ENCODE measurements at regions not wholly inside any gene's neighbourhood (a gene's known extent, or its start where the extent isn't known, plus 50 kb on each side); places are given as distances from the start of the nearest gene placed in this dataset.

DNA sequence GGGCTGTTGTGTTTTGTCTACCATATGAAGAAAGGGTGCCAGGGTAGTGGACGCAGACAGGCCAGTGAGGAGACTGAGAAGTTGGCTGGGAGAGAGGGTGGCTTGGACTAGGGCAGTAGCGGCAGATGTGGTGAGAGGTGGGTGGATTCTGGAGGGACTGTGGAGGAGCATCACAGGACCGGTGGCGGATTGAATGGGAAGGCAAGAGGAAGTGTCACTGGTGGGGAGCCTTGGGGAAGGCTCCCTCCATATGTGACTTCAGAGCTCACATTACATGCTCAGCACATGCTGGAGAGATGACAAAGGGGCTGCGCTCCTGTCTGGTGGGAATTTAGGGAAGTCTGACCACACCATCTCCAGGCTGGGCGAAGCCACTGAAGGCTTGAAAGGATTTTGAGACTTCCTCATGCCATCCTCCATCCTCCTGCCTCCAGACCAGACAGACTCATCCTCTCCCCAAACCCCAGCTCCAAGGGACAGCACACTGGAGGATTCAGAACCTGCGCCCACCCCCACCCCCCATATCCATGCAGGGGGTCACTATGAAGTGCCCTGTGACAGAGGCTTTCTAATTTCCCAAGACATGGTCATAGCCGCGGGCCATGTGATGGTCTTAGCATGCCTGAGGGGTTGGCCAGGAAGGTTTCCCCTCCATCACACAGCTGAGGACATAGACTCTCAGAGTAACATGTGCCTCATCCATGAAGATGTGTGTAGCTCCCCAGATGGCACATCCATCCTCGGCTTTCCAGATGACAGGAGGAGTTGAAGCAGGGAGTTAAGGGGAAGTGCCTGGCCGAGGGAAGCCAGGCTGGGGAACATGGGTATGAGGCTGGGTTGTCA lies 138.8 kb upstream of the WNT4 start:
- no peak overlapping the region for H3K27ac ChIP-seq (ENCODE audit: low read depth, low read length)
- H3K36me3 ChIP-seq (ENCODE audit: control insufficient read depth, low read length) = no peaks in the 10 kb centered on the region
- H3K27me3 ChIP-seq (ENCODE audit: control insufficient read depth, low read length) = no peaks in the 10 kb centered on the region
- no peaks in the 10 kb centered on the region for H4K20me1 ChIP-seq (ENCODE audit: control insufficient read depth, insufficient read depth, low read depth, low read length)
- no peaks in the 10 kb centered on the region for H3F3A ChIP-seq (ENCODE audit: control insufficient read depth, insufficient read depth)
- no peaks in the 10 kb centered on the region for H3K4me1 ChIP-seq (ENCODE audit: control insufficient read depth, low read length)
- no peak overlapping the region for H3K4me3 ChIP-seq (ENCODE audit: low read length)
- no peaks in the 10 kb centered on the region for H3K9me3 ChIP-seq (ENCODE audit: control insufficient read depth, insufficient read depth, low read length)
- TF ChIP-seq EZH2phosphoT487 (IDR thresholded peaks at IDR 0.05; ENCODE audit: borderline replicate concordance, low read length) = no peak
- TF ChIP-seq CTCF (IDR thresholded peaks at IDR 0.05; ENCODE audit: low read depth, low read length, poor library complexity, severe bottlenecking) = no peak
- H3K79me2 ChIP-seq (ENCODE audit: control insufficient read depth, low read length) = no peaks in the 10 kb centered on the region
- H3K4me2 ChIP-seq (ENCODE audit: low read length) = no peak overlapping the region
- no peaks in the 10 kb centered on the region for H3K9me2 ChIP-seq (replicated peaks; ENCODE audit: control insufficient read depth, low read length)

GRCh38 chr1:22282364-22282995 lies 139.6 kb upstream of the WNT4 start:
- no peaks in the 10 kb centered on the region for H3K4me1 ChIP-seq (ENCODE audit: control insufficient read depth, low read length)

DNA sequence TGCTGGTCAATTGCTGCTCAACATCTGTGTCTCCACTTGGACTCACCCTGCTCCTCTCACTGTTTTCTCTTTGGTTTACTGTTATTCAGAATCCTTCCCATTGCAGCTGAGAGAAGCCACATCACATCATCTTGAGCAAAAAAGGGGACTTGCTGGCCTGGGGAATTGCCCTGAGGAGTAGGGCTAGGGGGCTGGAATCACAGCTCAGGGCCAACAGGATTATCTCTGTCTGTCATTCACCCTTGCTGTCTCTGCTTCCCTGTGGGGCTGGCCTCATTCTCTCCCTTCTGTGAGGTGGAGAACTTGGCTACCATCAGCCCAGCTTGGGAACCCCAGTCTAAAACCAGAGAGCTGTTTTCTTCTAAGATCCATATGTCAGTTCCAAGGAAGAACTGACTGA lies 140.7 kb upstream of the WNT4 start:
- H3K4me2 ChIP-seq (ENCODE audit: low read length) = no peak overlapping the region
- H3K79me2 ChIP-seq (ENCODE audit: control insufficient read depth, low read length) = no peaks in the 10 kb centered on the region
- no peaks in the 10 kb centered on the region for H3K4me1 ChIP-seq (ENCODE audit: control insufficient read depth, low read length)
- H3K9me3 ChIP-seq (ENCODE audit: control insufficient read depth, insufficient read depth, low read length) = no peaks in the 10 kb centered on the region
- no peak overlapping the region for H3K27ac ChIP-seq (ENCODE audit: low read depth, low read length)
- H3K4me3 ChIP-seq (ENCODE audit: low read length) = no peak overlapping the region
- no peaks in the 10 kb centered on the region for H3F3A ChIP-seq (ENCODE audit: control insufficient read depth, insufficient read depth)
- H3K27me3 ChIP-seq (ENCODE audit: control insufficient read depth, low read length) = no peaks in the 10 kb centered on the region
- H4K20me1 ChIP-seq (ENCODE audit: control insufficient read depth, insufficient read depth, low read depth, low read length) = no peaks in the 10 kb centered on the region
- H3K9me2 ChIP-seq (replicated peaks; ENCODE audit: control insufficient read depth, low read length) = no peaks in the 10 kb centered on the region
- H3K36me3 ChIP-seq (ENCODE audit: control insufficient read depth, low read length) = no peaks in the 10 kb centered on the region
- TF ChIP-seq EZH2phosphoT487 (IDR thresholded peaks at IDR 0.05; ENCODE audit: borderline replicate concordance, low read length) (no peak), CTCF (IDR thresholded peaks at IDR 0.05; ENCODE audit: low read depth, low read length, poor library complexity, severe bottlenecking) (no peak)

More at GRCh38 chr1:22282364-22282995, 139.6 kb upstream of the WNT4 start:
- no peaks in the 10 kb centered on the region for H3K79me2 ChIP-seq (ENCODE audit: control insufficient read depth, low read length)
- H3K4me3 ChIP-seq (ENCODE audit: low read length) = no peak overlapping the region
- H3K9me3 ChIP-seq (ENCODE audit: control insufficient read depth, insufficient read depth, low read length) = no peaks in the 10 kb centered on the region
- H3K36me3 ChIP-seq (ENCODE audit: control insufficient read depth, low read length) = no peaks in the 10 kb centered on the region
- H4K20me1 ChIP-seq (ENCODE audit: control insufficient read depth, insufficient read depth, low read depth, low read length) = no peaks in the 10 kb centered on the region
- H3F3A ChIP-seq (ENCODE audit: control insufficient read depth, insufficient read depth) = no peaks in the 10 kb centered on the region
- no peaks in the 10 kb centered on the region for H3K27me3 ChIP-seq (ENCODE audit: control insufficient read depth, low read length)
- no peaks in the 10 kb centered on the region for H3K9me2 ChIP-seq (replicated peaks; ENCODE audit: control insufficient read depth, low read length)
- H3K4me2 ChIP-seq (ENCODE audit: low read length) = no peak overlapping the region
- TF ChIP-seq EZH2phosphoT487 (IDR thresholded peaks at IDR 0.05; ENCODE audit: borderline replicate concordance, low read length) (no peak), CTCF (IDR thresholded peaks at IDR 0.05; ENCODE audit: low read depth, low read length, poor library complexity, severe bottlenecking) (no peak)
- no peak overlapping the region for H3K27ac ChIP-seq (ENCODE audit: low read depth, low read length)
